HCT116 (cell line): ENCODE measurements at regions not wholly inside any gene's neighbourhood (a gene's known extent, or its start where the extent isn't known, plus 50 kb on each side); places are given as distances from the start of the nearest gene placed in this dataset.

Source experiments
- ATAC-seq: fragments of 200-7000 bp; cut with Tn5 transposase; 2 replicates; pipeline ENCODE4 v1.9.1; 2020; ENCODE audit warnings: mild to moderate bottlenecking, moderate library complexity
- BruUV-seq: library from RNA; stranded (reverse); fragments of 400-500 nt; replicated peaks from 2 replicates; lab custom pipeline; 2021; lab: Mats Ljungman, UMichigan
- CTCF ChIA-PET: fragments of 300-600 bp; sonication (Branson Sonifier 250); formaldehyde crosslinking; loops from one replicate; lab custom pipeline; 2021; ENCODE audit warnings: antibody characterized with exemption; lab: Charles Lee
- POLR2A ChIA-PET: fragments of 300-600, 350-600 bp; sonication (Branson Sonifier 250); formaldehyde crosslinking; loops from one replicate; lab custom pipeline; 2021; ENCODE audit warnings: antibody characterized with exemption; lab: Charles Lee
- RAD21 ChIA-PET, 2 experiments: fragments of 300-600 bp; sonication (Branson Sonifier 250); formaldehyde crosslinking; loops; one replicate each; lab custom pipeline; 2023; ENCODE audit warnings: low total read pairs in 2 of 2; ENCODE audit not compliant: uncharacterized antibody in 2 of 2, unreplicated experiment in 2 of 2, low non-redundant PET in 1 of 2; lab: Charles Lee
- DNase-seq: peaks from one replicate; pipeline ENCODE4 v3.0.0-alpha.2; 2010; ENCODE audit warnings: low read depth, low spot score
- H2AFZ ChIP-seq: fragments of 200-600 bp; shearing (Covaris generic), sonication (generic); 2 replicates; pipeline ENCODE4 v1.6.1; 2017; ENCODE audit warnings: low read depth, mixed run types, mixed read lengths, antibody characterized with exemption, low read length; ENCODE audit not compliant: poor library complexity, severe bottlenecking
- H3K27ac ChIP-seq: 2 replicates; pipeline ENCODE4 v1.5.1; 2012; ENCODE audit warnings: low read depth, low read length
- H3K27me3 ChIP-seq: fragments of 200-600 bp; sonication (generic); 2 replicates; pipeline ENCODE4 v1.6.1; 2016; ENCODE audit warnings: mixed run types, low read length, mixed read lengths; ENCODE audit not compliant: insufficient read depth
- H3K36me3 ChIP-seq, 2 experiments: fragments of 200-500 bp in 1 of 2; fragments of 200-600 bp in 1 of 2; sonication (Bioruptor generic) in 1 of 2; sonication (generic) in 1 of 2; 2 replicates each; pipeline versions ENCODE4 v1.5.1 to v1.6.1; 2014 to 2016; ENCODE audit warnings: low read length in 2 of 2, inconsistent platforms in 1 of 2, mixed read lengths in 1 of 2, mixed run types in 1 of 2; ENCODE audit not compliant: insufficient read depth in 2 of 2, control insufficient read depth in 1 of 2
- H3K4me1 ChIP-seq, 2 experiments: fragments of 200-600 bp in 1 of 2; sonication (generic) in 1 of 2; 2 replicates each; pipeline versions ENCODE4 v1.5.1 to v1.6.1; 2012 to 2017; ENCODE audit warnings: low read length in 2 of 2, inconsistent platforms in 1 of 2, mild to moderate bottlenecking in 1 of 2, mixed read lengths in 1 of 2, mixed run types in 1 of 2, moderate library complexity in 1 of 2; ENCODE audit not compliant: insufficient read depth in 2 of 2, control insufficient read depth in 1 of 2
- H3K4me2 ChIP-seq: fragments of 200-600 bp; sonication (generic); 2 replicates; pipeline ENCODE4 v1.6.1; 2017; ENCODE audit warnings: mixed run types, low read length, mixed read lengths
- H3K4me3 ChIP-seq, 2 experiments: fragments of 200-600 bp in 1 of 2; sonication (generic) in 1 of 2; replicated peaks in 1 of 2; 2 replicates each; pipeline ENCODE4 v1.5.1; 2011 to 2016; ENCODE audit warnings: low read length in 2 of 2, control low read depth in 1 of 2, low read depth in 1 of 2, mild to moderate bottlenecking in 1 of 2, mixed read lengths in 1 of 2, mixed run types in 1 of 2
- H3K79me2 ChIP-seq: fragments of 200-600 bp; sonication (generic); 2 replicates; pipeline ENCODE4 v1.6.1; 2017; ENCODE audit warnings: mild to moderate bottlenecking, mixed run types, low read length, moderate library complexity, mixed read lengths; ENCODE audit not compliant: insufficient read depth
- H3K9ac ChIP-seq: fragments of 200-600 bp; sonication (generic); 2 replicates; pipeline ENCODE4 v1.6.1; 2016; ENCODE audit warnings: low read length, mixed read lengths
- H3K9me2 ChIP-seq: fragments of 200-600 bp; sonication (generic), shearing (Covaris generic); 2 replicates; pipeline ENCODE4 v1.6.1; 2017; ENCODE audit warnings: mixed run types, mild to moderate bottlenecking, moderate library complexity; ENCODE audit not compliant: insufficient read depth
- H3K9me3 ChIP-seq, 2 experiments: fragments of 200-500 bp in 1 of 2; fragments of 200-600 bp in 1 of 2; sonication (Bioruptor generic) in 1 of 2; sonication (generic) in 1 of 2; 2 replicates each; pipeline ENCODE4 v1.6.1; 2014 to 2017; ENCODE audit warnings: low read length in 2 of 2, mixed read lengths in 2 of 2, inconsistent platforms in 1 of 2, low read depth in 1 of 2, mild to moderate bottlenecking in 1 of 2, mixed run types in 1 of 2, moderate library complexity in 1 of 2; ENCODE audit not compliant: control insufficient read depth in 1 of 2, insufficient read depth in 1 of 2
- H4K20me1 ChIP-seq: fragments of 200-600 bp; sonication (generic), shearing (Covaris generic); 2 replicates; pipeline ENCODE4 v1.6.1; 2017; ENCODE audit warnings: mixed run types, mild to moderate bottlenecking, moderate library complexity; ENCODE audit not compliant: insufficient read depth
- FOSL1 ChIP-seq: IDR thresholded peaks from 2 replicates; pipeline ENCODE4 v1.6.1; 2012; ENCODE audit warnings: low read depth
- RAD21 ChIP-seq: IDR thresholded peaks from 2 replicates; pipeline ENCODE4 v1.6.1; 2012; ENCODE audit warnings: low read depth, mild to moderate bottlenecking
- SP1 ChIP-seq: IDR thresholded peaks from 2 replicates; pipeline ENCODE4 v1.6.1; 2012; ENCODE audit warnings: low read depth
- SRF ChIP-seq: IDR thresholded peaks from 2 replicates; pipeline ENCODE4 v1.6.1; 2012; ENCODE audit warnings: low read depth
- intact Hi-C: fragments of 100-400 bp; cut with micrococcal nuclease; formaldehyde crosslinking; loops from 2 replicates; pipeline ENCODE4 v1.10.0; 2022
- TF ChIP-seq, protein P1 (sequence below): IDR thresholded peaks from 2 replicates; pipeline ENCODE4 v1.6.1; 2012; ENCODE audit warnings: low read depth
- TF ChIP-seq, protein P2 (sequence below): IDR thresholded peaks from 2 replicates; pipeline ENCODE4 v1.6.1; 2012
- TF ChIP-seq, protein P3 (sequence below), 3 experiments: fragments of 200-600 bp in 1 of 3; sonication (generic) in 1 of 3; IDR thresholded peaks in 2 of 3; conservative IDR thresholded peaks in 1 of 3; 2 replicates each; pipeline ENCODE4 v1.5.1; 2012 to 2017; ENCODE audit warnings: low read depth in 2 of 3, low read length in 2 of 3, antibody characterized with exemption in 1 of 3, borderline replicate concordance in 1 of 3, control low read depth in 1 of 3, mild to moderate bottlenecking in 1 of 3, mixed read lengths in 1 of 3, mixed run types in 1 of 3, moderate library complexity in 1 of 3; ENCODE audit not compliant: insufficient read depth in 1 of 3

DNA sequence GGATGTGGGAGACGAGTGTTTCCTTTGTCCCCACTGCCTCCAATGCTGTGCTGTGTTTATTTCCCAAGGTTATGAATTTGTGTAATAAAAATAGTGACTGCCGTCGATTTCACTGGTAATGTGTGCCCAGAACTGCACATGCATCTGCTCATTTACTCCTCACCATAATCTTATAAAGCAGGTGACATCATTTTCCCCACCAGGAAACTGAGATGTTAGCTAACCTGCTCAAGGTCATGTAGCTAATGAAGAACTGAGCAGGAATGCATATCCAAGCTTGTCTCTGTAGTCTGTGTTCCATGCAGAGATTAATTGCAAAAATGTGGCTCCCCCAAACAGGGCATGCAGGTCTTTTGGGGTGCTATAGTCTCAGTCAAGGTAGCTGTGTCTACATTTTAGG lies 224.4 kb downstream of the TENT4A start (continued):
- TF ChIP-seq, protein P1, sequence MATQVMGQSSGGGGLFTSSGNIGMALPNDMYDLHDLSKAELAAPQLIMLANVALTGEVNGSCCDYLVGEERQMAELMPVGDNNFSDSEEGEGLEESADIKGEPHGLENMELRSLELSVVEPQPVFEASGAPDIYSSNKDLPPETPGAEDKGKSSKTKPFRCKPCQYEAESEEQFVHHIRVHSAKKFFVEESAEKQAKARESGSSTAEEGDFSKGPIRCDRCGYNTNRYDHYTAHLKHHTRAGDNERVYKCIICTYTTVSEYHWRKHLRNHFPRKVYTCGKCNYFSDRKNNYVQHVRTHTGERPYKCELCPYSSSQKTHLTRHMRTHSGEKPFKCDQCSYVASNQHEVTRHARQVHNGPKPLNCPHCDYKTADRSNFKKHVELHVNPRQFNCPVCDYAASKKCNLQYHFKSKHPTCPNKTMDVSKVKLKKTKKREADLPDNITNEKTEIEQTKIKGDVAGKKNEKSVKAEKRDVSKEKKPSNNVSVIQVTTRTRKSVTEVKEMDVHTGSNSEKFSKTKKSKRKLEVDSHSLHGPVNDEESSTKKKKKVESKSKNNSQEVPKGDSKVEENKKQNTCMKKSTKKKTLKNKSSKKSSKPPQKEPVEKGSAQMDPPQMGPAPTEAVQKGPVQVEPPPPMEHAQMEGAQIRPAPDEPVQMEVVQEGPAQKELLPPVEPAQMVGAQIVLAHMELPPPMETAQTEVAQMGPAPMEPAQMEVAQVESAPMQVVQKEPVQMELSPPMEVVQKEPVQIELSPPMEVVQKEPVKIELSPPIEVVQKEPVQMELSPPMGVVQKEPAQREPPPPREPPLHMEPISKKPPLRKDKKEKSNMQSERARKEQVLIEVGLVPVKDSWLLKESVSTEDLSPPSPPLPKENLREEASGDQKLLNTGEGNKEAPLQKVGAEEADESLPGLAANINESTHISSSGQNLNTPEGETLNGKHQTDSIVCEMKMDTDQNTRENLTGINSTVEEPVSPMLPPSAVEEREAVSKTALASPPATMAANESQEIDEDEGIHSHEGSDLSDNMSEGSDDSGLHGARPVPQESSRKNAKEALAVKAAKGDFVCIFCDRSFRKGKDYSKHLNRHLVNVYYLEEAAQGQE: no peak
- no peak for TF ChIP-seq FOSL1
- TF ChIP-seq SP1: no peak
- no peak for TF ChIP-seq RAD21
- TF ChIP-seq, protein P2, sequence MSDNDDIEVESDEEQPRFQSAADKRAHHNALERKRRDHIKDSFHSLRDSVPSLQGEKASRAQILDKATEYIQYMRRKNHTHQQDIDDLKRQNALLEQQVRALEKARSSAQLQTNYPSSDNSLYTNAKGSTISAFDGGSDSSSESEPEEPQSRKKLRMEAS: no peak
- TF ChIP-seq, protein P3, sequence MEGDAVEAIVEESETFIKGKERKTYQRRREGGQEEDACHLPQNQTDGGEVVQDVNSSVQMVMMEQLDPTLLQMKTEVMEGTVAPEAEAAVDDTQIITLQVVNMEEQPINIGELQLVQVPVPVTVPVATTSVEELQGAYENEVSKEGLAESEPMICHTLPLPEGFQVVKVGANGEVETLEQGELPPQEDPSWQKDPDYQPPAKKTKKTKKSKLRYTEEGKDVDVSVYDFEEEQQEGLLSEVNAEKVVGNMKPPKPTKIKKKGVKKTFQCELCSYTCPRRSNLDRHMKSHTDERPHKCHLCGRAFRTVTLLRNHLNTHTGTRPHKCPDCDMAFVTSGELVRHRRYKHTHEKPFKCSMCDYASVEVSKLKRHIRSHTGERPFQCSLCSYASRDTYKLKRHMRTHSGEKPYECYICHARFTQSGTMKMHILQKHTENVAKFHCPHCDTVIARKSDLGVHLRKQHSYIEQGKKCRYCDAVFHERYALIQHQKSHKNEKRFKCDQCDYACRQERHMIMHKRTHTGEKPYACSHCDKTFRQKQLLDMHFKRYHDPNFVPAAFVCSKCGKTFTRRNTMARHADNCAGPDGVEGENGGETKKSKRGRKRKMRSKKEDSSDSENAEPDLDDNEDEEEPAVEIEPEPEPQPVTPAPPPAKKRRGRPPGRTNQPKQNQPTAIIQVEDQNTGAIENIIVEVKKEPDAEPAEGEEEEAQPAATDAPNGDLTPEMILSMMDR (IDR thresholded peaks at IDR 0.05 in 2 of 3, conservative IDR thresholded peaks at IDR 0.05 in 1 of 3; ENCODE audit: borderline replicate concordance in 1 of 3, insufficient read depth in 1 of 3, low read depth in 2 of 3, low read length in 2 of 3): no peak
- TF ChIP-seq, all 23 proteins: peak for 0

DNA sequence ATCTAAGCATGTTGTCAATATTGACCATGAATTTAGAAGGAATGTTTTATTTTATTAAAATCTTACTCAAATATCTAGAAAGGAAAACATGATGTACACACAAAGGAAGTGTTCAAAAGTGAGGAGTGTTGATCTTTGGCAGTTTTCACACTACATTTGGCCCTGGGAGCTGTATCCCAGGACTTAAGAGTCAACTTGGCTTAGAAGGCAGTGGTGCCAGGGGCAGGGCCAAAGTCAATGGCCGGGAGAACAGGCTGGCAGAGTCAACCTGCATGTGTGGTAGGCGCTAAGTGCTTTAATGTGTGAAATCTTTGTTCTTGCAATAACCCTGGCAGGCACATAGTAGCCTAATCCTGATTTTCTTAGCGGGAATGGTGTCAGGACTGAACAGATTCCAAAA lies 228.4 kb downstream of the TENT4A start:
- Histone ChIP-seq H3K9me2 (no peaks in the 10 kb centered on the region), H3K4me1 (no peaks in the 10 kb centered on the region), H3K4me3 (no peak overlapping the region), H3K9ac (no peak overlapping the region), H3K4me2 (no peak overlapping the region), H3K27ac (no peak overlapping the region), H3K79me2 (no peaks in the 10 kb centered on the region), H3K36me3 (no peaks in the 10 kb centered on the region), H2AFZ (no peak overlapping the region), H3K9me3 (no peaks in the 10 kb centered on the region), H4K20me1 (no peaks in the 10 kb centered on the region), H3K27me3 (no peaks in the 10 kb centered on the region)
- TF ChIP-seq SRF (no peak), RAD21 (no peak)
- CTCF ChIA-PET: no interaction called here
- no peak for ATAC-seq
- BruUV-seq: no TSS peak
- intact Hi-C loops: no loop called here
- RAD21 ChIA-PET: no interaction called here
- DNase-seq: no peak
- POLR2A ChIA-PET: no interaction called here
